Spleen (tissue), 7 donors: ENCODE measurements at regions not wholly inside any gene's neighbourhood (a gene's known extent, or its start where the extent isn't known, plus 50 kb on each side); places are given as distances from the start of the nearest gene placed in this dataset.

Experiments used
- CTCF ChIP-seq, 11 experiments: fragments of 200-600 bp in 7 of 11; fragments of 450-650 bp in 4 of 11; sonication (generic) in 4 of 11; IDR thresholded peaks in 8 of 11; conservative IDR thresholded peaks in 3 of 11; 1 replicate in 7 of 11; 2 replicates in 4 of 11; pipeline versions ENCODE4 v1.4.0 to v1.8.0; 2016 to 2021; ENCODE audit warnings: antibody characterized with exemption in 11 of 11, inconsistent platforms in 4 of 11, mild to moderate bottlenecking in 1 of 11
- POLR2A ChIP-seq, 3 donors: fragments of 450-650 bp; IDR thresholded peaks; one replicate each; pipeline ENCODE4 v1.5.1; 2017; ENCODE audit warnings: antibody characterized with exemption in 3 of 3, mild to moderate bottlenecking in 1 of 3
- donor health status: DM: no; HTN: no; CAD: no; lungs with moderate emphysema.
- donor health status: DM: no; HTN: no; CAD: no.
- donor health status: DM: no; HTN: no; CAD: no.

GRCh38 chr20:48214601-48215000 lies 429.3 kb upstream of the SULF2 start:
- TF ChIP-seq CTCF (IDR thresholded peaks at IDR 0.05 in 8 of 11, conservative IDR thresholded peaks at IDR 0.05 in 3 of 11) (no peak), POLR2A (IDR thresholded peaks at IDR 0.05) (no peak)
